ENCODE measurements at regions not wholly inside any gene's neighbourhood (a gene's known extent, or its start where the extent isn't known, plus 50 kb on each side); places are given as distances from the start of the nearest gene placed in this dataset.
"Not testable (repeated sequence)": the region's sequence is repeated elsewhere in the genome, so short reads cannot be mapped to it uniquely, and the experiment has no call there.

DNA sequence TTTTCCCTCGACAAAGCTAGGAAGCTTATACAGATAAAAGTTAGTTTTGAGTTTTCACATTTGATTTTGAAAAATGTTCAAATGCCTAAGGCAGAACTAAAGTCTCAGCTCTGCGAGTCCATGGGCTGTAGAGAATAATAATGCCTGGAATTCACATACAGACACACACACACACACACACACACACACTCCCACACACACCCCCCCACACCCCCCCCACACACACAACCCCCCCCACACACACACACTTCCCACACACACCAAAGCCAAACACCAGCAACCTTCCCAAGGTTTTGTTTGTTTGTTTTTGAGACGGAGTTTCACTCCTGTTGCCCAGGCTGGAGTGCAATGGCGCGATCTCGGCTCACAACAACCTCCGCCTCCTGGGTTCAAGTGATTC lies 62.8 kb upstream of the EIF5 start:
- DNase-seq = no peak

DNA sequence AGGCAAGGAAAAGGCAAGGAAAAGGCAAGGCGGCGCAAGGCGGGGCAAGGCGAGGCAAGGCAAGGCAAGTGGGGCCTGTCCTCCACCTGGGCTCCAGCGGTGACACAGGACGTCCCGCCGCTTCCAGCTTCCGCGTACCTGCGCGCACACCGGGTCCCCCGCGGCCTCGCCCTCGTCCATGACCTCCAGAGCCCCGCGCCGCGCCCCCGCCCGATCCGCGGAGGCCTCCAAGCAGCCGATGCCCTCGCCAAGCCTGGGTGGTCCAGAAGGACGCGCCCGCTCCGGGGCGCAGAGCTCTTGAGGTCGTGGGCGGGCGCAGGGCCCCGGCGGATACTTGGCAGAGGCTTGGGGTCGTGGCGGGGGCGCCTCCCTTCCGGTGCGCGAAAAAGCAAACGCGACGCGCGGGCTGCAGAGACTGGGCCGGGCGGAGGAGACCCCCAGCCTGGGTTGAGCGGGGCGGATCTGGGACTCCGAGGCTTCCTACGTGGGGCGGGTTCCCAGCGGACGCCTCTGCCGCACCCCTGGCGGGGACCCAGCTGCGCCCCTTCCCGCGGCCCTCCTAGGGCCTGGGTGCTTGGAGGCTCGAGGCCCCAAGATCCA lies 60.8 kb upstream of the EIF5 start:
- no peak for DNase-seq

DNA sequence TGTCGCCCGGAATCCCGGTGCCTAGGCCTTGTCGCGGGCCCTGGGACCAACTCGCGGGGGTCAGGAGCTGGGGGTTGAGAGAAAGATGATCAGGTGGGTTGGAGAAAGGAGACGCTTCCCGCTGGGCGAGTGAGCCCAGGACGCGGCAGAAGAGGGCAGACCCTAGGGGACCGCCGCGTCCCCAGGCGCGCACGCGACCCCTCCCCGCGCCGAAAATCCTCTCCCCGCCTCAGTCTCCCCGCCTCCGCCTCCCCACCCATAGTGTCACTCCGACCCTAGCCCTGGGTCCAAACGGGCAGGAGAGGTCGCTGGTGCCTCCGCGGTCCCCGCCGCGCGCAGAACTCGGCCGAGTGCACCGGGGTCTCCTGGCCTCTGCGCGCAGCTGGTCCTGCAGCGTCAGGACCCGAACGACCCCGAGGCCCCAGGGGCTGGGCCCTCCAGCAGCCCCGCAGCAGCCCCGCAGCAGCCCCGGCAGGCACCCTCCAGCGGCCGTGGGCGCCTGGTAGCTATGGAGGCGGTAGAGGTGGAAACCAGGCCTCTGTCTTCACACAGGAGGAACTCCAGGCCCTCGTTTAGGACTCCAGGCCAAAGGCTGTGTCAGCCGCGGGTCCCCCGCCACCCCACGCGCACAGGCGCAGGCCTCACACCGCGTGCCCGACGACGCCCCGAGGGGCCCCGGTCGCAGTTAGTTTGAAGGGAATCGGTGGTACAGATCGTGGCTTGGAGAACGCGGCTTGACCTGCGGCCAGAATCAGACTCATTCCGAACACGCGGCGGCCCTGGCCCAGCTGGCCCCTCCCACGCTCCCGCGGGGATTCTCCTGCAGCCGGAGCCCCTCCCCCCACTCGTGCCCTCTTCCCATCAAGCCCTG lies 60.1 kb upstream of the EIF5 start:
- DNase-seq = no peak

DNA sequence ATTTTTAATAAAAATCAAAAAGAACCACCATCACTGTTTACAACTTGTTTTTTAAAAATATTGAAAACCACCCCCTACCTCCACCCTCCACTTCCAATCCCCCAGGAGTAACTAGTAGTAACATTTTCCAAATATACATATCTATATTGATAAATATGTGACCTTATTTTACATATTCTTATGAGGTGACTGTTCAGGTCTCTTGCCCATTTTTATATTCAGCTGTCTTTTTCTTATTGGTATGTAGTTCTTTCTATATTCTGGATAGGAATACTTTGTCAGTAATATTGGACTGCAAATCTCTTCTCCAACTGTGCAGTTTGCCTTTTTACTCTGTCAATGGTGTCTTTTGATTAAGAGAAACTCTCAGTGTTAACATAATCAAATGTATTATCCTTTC lies 59.0 kb upstream of the EIF5 start:
- DNase-seq = no peak

DNA sequence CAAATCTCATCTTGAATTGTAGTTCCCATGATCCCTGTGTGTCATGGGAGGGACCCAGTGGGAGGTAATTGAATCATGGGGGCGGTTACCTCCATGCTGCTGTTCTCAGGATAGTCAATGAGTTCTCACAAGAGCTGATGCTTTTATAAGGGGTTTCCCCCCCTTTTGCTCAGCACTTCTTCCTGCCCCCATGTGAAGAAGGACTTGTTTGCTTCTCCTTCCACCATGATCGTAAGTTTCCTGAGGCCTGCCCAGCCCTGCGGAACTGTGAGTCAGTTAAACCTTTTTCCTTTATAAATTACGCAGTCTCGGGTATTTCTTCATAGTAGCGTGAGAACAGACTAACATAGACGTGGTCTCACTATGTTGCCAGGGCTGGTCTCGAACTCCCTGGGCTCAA lies 56.1 kb upstream of the EIF5 start:
- DNase-seq = no peak

DNA sequence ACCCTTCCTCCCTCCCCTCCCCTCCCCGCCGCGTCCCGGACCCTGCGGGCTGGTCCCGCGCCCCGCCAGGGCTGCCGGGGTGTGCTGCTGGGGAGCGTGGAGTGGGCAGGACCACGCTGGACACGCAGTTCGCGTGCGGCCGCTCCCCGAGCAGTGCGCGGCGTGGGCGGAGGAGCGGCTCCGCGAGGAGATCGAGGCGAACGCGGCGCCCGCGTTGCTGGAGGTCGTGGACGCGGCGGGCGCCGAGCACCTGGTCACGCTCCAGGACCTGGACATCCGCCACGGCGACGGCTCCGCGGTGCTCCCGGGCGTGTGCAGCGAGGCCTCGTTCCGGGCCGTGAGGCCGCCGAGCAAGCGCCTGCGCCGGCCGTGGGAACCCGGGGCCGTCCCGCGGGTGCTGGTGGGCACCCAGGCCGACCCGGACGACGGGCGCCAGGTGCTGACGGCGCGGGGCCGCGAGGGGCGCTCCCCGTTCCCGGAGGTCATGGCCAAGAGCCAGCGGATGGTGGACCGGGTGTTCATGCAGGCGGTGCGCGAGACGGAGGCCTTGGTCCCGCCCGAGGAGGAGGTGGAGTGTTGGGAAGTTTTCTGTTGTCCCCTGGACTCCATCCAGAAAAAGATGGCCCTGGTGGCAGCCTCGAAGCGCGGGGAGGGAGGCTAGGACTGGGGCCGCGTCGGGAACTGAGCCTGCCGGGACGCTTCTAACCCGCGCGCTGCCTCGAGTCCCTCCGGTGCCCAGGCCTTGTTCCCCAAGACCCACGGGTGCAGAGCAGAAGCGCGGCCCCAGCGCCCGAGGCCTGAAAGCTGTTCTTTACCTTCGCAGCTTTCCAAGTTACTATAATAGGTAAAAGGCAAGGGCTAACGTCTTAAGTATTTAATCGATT lies 54.7 kb upstream of the EIF5 start:
- no peak for DNase-seq

DNA sequence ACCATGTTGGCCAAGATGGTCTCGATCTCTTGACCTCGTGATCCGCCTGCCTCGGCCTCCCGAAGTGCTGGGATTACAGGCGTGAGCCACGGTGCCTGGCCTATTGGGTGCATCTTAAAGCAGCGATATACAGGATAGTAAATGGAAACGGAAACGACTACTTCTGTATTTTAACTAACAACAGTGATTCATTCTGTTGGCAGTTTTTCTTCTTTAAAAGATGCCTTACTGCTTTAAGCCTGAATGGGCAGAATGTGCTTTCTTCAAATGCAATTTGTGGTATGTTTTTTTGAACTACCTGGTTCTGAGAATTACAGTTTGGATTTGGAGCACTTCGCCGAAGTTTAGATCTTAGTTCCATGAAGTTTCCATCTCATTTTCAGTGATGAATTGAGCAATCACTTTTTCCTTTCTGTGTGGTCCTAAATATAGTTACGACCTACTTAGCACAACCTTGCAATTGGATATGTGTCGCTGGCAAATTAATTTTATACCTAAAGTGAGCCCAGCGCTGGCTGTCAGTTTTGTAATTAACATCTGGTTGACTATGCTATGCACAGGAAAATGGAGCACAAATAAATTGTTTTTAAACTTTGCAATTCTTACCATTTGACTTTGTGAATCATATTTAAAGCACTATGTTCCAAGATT lies 53.6 kb upstream of the EIF5 start:
- DNase-seq = no peak

DNA sequence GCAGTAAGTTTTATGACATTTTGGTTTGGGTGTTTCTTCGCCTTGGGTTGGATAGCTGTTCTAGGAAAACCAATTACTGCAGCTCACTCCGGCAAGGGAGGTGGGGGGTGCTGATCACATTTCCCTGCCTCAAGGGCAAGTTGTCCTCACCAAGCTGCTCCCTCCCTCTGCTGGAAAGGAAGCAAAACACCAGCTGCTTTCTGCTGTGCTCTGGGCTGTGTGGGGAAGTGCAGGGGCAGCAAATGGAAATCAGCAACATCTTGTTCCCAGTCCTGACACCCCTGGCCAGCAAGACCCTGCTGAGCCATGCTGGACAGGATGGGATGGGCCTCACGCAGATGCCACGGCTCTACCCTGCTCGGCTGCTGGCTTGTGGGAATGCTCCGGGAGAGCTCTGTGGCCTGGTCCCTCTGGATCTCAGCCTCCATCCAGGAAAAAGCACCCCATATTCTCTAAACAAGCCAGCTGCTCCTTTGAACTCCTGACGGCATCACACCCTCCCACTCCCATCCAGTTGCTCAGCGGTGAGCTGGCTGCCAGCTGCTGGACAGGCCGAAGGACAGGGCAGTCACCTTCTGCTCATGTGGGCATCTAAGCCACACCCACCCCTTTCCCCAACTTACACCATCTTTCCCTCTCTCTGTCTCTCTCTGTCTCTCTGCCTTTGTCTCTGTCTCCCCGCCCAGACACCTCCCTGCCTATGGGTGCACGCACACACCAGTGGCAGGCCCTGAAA lies 52.4 kb upstream of the EIF5 start:
- no peak for DNase-seq

DNA sequence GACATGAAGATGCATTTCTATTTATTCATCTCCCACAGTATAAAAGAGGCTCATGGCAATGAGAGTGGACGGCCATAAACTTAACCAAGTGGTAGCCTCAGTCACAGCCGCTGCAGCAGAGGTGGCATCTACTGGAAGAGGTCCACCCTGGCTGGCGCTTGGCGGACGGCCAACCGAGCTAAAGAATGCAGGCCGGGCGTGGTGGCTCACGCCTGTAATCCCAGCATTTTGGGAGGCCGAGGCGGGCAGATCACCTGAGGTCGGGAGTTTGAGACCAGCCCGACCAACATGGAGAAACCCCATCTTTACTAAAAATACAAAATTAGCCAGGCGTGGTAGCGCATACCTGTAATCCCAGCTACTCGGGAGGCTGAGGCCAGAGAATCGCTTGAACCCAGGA lies 51.7 kb upstream of the EIF5 start:
- not testable (repeated sequence) for DNase-seq

DNA sequence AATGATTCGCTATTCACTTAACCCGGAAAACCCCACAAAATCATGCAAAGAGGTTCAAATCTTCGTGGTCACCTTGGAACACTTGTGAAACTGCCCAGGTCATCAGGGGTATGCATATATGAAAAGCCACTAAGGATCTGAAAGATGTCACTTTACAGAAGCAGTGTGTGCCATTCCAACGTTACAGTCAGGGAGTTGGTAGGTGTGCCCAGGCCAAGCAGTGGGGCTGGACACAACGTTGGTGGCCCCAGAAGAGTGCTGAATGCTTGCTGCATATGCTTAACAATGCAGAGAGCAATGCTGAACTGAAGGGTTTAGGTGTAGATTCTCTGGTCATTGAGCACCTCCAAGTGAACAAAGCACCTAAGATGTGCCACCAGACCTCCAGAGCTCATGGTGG lies 51.1 kb upstream of the EIF5 start:
- no peak for DNase-seq

DNA sequence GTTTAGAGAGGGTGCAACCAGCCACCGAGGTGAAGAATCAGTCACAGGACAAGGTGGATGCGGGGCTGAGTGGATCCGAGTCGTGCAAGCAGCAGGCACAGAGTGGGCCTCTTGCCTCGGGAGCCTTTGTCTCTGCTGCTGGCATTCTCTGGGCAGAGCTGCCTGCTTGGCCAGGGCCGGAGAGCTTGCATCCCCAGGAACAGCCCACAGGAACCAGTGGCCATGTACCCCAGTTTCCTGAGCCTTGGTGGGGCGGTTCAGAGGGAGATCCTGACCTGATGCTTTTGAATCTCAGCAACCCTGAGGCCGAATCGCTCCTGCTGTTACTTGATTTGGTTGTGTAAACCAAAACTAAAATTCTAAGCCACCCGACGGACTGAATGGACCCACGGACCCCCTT lies 50.1 kb upstream of the EIF5 start:
- no peak for DNase-seq

All from central memory CD4-positive, alpha-beta T cell (primary cell).